LNCAP (cell line): ENCODE measurements at regions not wholly inside any gene's neighbourhood (a gene's known extent, or its start where the extent isn't known, plus 50 kb on each side); places are given as distances from the start of the nearest gene placed in this dataset.

Source experiments
- CTCF ChIP-seq: fragments of 450-650 bp; IDR thresholded peaks from 2 replicates; pipeline ENCODE4 v1.5.1; 2017; ENCODE audit warnings: mild to moderate bottlenecking

- TF ChIP-seq CTCF, result no peak
Observed at GRCh38 chr14:56881181-56881580, 70.9 kb upstream of the OTX2 start.

- TF ChIP-seq CTCF, result no peak
Observed at GRCh38 chr14:56878766-56879165, 68.5 kb upstream of the OTX2 start.

GRCh38 chr14:56875104-56875675, 64.9 kb upstream of the OTX2 start:
- no peak for TF ChIP-seq CTCF

GRCh38 chr14:56874375-56874774, 64.1 kb upstream of the OTX2 start:
- TF ChIP-seq CTCF, result peak; percentile 69

DNA sequence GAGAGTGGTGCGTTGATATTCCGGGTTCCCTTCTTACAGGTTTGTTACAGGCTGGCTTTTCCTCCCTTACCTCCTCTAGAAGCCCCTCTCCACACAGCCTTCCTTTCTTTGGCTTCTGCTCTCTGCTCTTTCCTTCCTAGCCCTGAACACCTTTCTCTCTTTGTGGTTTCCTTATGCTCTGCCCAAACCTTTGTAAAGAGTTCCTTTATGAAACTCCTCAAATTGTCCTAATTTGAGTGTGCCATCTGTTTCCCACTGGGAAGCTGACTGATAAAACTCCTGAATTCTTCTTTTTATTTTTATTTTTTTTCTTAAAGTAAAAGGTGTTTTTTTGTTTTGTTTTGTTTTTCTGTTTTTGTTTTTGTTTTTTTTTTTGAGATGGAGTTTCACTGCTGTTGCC, 60.1 kb upstream of the OTX2 start:
- no peak for TF ChIP-seq CTCF

- TF ChIP-seq CTCF, result no peak
Observed at GRCh38 chr14:56868660-56869059, 58.4 kb upstream of the OTX2 start.

- TF ChIP-seq CTCF, result no peak
Observed at GRCh38 chr14:56862836-56863235, 52.6 kb upstream of the OTX2 start.

DNA sequence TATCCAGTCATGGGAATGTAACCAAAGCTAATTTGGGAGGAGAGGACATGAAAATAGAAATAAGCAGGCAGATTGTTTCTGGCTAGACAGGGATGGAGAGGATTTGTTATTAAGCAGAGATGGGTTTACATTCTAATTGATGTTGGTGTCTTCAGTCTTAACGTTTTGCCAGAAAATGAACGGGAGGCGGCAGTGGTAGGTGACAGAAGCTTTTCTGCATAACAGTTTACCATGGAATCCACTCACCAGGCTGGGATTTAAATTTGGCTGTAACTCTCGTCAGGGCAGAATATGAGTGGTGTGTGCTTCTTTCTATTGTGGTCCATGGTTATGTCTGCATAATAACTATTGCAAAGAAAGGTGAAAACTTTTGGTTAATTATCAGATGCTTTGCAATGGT, 50.2 kb upstream of the OTX2 start:
- no peak for TF ChIP-seq CTCF
